NCI-H446 (cell line): ENCODE measurements at regions not wholly inside any gene's neighbourhood (a gene's known extent, or its start where the extent isn't known, plus 50 kb on each side); places are given as distances from the start of the nearest gene placed in this dataset.
A peak's percentile ranks its signal among the peaks of the same experiment; 100 is the strongest.
"Not testable (repeated sequence)": the region's sequence is repeated elsewhere in the genome, so short reads cannot be mapped to it uniquely, and the experiment has no call there.

Experiments
- DNase-seq, 2 experiments: peaks; one replicate each; lab custom pipeline; 2025; lab: John Stamatoyannopoulos, UW

DNA sequence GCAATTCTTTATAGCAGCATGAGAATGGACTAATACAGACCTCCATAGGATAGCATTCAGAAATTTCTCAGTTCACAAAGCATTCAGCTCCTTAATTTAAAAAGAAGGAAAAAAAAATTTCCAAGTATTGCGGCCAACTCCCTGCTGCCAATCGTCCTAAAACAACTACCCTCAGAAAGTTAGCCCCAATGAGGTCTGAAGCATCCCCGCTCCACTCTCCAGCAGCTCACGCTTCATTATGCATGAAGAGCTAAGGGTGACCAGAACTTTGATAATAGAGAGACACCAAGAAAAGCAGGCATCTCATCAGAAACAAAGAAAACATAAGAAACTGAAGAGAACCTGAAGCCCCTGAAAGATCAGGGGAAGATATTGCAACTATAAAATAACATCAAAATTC, 172.8 kb upstream of the NUDT4 start:
- DNase-seq: no peak

DNA sequence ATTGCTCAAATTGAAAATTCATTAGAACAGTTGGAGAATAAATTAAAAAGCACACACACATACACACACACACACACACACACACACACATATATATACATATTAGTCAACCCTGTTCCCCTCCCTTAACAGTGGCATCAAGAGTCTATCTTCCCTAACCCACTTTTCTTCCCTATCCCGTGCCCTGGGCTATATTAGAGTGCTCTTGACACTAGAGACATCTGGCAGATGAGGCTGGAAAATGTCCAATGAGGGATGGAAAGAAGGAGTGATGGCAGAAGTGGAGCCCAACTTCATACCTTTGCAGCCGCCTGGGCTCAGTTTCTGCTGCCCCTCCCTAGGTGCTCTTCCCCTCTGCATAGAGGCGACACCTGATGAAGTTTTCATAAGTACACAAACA, 172.4 kb upstream of the NUDT4 start:
- no peak for DNase-seq

DNA sequence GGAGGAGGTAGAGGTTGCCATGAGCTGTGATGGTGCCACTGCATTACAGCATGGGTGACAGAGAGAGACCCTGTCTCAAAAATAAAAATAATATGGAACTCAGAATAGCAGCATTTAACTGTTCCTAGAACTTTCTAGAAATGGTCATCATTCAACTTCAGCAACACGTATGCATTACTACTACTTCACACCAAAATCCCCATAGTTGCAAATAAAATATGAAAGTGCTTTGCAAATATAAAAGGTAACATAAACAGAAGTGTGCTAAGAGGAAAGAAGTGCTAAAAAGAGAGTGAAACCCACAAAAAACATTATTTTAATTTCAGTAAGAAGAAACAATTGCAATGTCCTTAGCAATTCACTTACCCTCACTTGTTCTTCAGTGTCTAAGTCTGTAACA, 169.7 kb upstream of the NUDT4 start:
- no peak for DNase-seq

DNA sequence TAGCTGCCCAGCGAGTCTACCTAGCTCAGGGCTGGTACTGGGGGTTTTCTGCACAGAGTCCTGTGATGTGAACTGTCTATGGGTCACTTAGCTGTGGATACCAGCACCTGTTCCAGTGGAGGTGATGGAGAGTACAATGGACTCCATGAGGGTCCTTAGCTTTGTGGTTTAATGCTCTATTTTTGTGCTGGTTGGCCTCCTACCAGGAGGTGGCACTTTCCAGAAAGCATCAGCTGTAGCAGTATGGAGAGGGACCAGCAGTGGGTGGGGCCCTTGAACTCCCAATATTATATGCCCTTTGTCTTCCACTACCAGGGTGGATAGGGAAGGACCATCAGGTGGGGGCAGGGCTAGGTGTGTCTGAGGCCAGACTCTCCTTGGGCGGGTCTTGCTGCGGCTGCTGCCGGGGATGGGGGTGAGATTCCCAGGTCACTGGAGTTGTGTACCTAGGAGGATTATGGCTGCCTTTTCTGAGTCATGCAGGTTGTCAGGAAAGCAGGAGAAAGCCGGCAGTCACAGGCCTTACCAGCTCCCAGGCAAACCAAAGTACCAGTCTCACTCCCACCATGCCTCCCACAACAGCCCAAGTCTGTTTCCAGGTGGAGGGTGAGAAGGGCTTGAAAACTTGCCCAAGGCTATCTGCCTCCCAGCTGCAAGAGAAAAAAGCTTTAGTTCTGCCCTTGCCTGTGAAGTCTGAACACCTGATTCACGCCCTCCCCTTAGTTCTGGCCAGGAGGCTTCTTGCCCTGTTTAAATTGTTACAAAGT, 163.0 kb upstream of the NUDT4 start:
- no peak for DNase-seq

DNA sequence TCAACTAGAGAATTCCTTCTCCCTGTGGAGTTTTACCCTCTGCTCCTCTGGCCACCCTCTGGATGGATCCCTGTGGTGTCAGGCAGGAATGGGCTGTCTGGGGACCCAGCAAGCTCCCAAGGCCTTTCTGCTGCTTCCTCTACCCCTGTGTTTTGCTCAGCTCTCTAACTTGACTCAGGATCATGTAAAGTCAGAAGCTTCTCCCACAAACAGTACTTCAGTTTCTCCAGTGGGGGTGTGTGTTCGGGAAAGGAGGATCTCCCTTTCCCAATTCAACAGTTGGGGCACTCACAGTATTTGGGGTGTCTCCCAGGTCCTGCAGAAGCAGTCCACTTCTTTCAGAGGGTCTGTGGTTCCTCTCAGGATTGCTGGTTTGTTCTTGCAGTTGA, 162.4 kb upstream of the NUDT4 start:
- DNase-seq: no peak

DNA sequence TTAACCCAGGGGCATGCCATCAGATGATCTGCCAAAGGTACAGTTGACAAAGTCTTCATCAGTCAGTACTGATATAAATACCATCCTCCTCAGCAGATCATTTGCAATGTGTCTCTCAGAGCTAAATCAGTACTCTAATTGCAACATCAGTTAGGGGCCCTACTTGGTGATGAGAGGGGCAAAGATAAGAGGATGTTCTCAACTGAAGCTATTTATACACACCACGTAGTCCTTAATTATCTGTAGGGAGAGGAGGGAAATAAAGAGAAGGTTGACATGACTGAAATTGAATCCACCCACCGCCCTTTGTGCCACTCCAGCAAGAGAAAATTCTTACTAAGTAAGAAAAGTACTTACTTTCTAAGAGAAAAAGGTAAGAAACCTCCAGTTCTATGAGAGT, 157.8 kb upstream of the NUDT4 start:
- no peak for DNase-seq

DNA sequence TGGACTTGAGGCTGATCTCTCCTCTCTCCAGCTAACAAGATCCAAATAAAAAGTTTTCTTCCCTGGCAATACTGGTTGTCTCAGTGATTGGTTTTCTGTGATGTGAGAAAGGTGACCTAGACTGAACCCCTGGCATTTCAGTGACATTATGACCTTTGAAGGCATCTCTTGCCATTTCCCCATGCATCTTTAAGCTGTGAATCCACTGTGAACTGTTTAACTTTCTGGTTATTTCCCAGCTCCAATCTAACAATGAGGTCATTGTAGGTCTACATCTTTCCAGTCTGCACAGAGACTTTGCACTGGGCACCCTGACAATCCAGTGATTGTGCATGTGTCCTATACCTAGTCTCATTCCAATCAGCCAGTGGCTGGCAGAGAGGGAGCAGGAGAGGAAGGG, 155.9 kb upstream of the NUDT4 start:
- no peak for DNase-seq

DNA sequence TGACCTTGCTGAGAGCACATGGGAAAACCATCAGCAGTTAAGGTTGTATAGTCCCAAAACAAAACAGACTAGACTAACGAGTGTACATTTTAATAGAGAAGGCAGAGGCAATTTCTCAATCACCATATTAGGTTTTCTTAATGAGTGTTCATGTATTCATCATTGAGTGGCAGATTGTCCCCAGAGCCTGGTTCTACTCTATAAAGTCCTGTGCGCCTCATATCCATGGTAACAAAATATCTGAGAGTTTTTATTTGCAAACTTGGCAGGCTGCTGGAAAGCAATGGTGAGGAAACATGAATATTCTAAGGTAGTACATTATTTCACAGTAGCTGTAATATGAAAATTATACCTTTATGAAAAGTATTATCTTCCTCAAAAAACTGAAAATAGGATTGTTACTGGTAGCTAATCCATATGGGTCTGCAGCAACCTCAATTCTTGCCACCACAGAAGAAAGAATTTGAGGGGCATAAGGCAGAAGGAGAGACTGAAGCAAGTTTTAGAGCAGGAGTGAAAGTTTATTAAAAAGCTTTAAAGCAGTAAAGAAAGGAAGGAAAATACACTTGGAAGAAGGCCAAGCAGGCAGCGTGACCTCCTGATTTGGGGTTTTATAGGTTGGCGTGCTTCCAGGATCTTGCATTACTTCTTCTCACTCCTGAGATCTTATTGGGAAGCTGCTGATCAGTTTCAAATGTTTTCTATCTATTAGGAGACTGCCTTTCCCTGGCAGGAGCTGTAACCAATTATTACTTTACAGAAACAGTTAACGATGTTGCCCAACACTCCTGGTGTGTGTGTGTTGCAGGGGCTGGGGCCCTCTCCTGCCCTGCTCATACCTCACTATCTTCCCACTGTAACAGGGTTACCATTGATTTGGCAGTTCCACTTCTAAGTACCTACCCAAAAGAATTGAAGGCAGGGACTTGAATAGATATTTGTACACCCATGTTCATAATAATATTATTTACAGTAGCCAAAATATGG, 154.0 kb upstream of the NUDT4 start:
- DNase-seq: peak; percentile 19 to 53

DNA sequence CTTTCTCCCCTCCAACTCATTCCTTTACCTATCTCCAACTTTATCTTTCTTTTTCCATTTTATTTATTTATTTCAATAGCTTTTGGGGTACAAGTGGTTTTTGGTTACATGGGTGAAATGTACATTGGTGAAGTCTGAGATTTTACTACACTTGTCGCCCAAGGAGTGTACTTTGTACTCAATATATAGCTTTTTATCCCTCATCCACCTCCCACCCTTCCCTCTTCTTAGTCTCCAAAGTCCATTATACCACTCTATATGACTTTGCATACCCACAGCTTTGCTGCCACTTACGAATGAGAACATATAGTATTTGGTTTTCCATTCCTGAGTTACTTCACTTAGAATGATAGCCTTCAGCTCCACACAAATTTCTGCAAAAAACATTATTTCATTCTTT, 152.6 kb upstream of the NUDT4 start:
- no peak for DNase-seq

DNA sequence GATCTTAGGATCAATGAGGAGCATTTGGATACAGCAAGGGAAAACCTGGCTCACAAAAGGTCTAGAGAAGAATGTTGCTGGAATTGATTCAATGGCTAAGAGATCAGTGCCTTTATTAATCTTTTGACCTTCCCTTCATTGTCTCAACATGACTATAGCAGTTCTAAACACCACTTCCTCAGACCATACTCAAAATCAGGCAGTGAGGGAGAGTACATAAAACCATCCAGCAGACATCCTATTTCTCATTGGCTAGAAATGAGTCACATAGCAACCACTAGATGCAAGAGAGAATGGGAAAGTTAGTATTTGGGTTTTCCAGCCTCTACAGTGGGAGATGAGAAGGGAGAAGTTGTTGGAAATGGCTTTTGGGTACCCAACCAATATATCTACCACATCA, 151.4 kb upstream of the NUDT4 start:
- DNase-seq: no peak

DNA sequence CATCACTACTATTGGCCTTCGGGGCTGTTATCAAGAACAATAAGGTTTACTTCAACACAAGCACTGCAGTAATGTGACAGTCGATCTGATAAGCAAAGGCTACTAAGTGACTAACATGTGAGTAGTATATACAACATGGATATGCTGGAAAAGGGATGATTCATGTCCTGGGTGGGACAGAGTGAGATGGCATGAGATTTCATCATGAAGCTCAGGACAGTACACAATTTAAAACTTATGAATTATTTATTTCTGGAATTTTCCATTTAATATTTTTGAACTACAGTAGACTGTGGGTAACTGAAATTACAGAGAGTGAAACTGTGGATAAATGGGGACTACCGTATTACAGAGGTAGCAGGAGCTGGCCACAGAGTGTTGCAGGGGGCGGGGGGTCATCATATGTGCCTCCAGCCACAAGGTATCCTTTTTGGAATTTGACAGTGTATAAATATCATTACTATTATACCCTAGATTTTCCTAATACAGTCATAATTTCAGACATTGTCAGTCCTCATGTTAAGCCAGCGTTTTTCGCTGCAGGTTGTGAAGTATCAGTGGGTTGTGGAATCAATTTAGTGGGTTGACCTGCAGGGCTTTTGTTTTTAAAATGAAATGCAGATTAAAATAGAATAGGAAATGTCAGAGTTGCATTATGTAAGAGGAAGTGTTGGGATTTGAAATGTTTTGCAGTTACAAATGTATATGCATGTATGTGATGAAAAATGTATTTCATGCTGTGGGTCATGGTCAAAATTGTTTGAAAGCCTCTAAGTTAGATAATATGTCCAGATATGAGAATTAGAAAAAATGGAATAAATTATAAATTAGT, 148.0 kb upstream of the NUDT4 start:
- no peak for DNase-seq

DNA sequence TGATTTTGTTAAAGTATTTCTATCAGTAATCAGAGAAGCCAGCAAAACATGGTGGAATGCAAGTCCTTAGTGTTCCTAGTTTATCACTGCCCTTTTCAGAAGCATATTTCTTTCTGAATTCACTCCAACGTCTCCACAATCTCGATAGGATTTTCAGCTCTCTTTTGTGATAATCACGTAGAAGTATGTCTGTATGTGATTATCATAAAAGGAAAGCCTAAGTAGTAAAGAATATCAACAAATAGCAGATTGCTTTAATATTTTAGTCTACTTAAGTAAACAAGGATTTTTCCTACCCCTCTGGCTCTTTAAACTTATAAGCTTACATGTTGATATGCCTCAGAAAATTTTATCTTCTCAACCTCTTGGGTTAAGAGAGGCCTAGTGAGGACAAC, 147.4 kb upstream of the NUDT4 start:
- DNase-seq: no peak

DNA sequence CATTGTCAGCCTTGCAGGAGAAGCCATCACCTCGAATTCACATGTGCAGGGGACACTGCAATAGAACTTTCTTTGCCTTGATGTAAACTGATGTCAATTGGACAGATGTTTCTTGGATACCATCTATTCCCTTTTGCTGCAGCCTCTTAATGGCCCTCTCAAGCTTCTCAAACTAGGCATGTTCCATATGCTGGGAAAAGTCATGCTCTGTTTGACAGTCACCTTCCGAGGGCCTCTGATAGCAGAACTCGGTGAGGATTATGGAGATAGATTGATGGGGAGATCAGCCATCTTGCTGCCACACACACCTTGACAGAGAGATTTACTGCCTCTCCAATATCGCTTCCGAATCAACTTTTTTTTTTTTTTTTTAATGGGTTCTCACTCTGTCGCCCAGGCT, 145.8 kb upstream of the NUDT4 start:
- no peak for DNase-seq

DNA sequence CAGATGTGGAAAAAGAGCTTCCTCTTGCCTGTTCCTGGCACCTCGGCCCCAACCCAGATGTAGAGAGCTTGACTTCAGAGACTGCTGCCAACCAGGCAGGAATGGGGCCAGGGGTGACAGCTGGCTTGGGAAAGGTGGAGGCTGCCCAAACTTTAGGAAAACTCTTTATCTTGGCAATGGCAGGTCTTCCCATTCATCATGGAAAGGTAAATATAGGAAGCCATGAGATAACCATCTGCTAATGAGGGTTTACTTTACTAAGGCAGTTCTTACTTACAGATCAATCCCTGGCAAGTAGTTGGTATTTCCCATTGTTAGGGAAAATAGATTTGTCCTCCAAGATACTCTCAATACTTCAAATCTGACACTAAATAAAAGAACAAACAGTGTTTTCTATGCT, 143.1 kb upstream of the NUDT4 start:
- DNase-seq: peak; percentile 82 to 92

DNA sequence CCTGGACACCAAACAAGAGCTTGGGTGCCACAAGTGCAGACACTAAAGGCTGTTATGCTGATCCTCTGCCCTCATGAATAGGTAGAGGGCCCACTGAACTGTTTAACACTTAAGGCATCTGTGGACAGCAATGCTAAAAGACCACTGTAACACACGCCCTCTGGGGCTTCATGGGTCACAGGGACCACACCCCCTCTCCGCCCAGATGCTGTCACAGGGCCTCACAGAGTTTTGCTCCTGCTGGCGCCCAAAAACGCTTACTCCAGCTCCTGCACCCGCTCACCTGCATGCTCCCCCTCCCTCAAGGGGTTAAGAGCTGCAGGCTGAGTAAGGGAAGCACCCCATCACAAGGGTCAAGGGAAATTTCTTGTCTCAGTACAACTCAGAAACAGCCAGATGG, 141.8 kb upstream of the NUDT4 start:
- no peak for DNase-seq

DNA sequence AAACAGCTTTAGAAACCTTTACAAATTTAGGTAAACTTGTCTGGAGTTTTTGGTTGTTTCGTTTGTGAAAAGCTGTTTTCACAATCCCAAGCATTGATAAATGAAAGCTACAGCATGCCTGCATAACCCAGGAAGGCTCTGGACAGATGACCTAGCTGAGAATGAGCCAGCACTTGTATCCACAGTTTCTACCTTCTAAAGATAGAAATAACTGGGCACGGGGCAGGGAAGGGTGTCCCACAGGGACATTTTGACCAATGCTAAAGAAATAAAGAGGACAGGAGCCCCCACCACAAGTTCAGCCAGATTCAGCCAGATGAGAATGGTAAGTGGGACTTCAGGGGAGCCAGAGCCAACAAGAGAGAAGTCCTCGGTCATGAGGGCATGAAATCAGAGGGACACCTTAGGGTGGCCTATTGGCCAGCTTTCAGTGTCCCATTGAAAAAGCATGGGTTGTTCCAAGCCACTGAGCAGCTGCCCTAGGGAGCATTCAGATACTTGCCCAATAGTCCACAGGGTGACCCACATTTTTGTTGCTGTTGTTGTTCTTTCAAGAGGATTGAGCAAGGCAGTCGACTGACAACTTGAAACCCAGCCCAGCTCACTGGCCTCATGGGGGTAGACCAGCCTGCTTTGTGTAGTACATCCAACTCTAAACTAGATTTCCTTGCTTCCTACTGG, 140.3 kb upstream of the NUDT4 start:
- DNase-seq: peak in 1 of 2 experiments; percentile 8

DNA sequence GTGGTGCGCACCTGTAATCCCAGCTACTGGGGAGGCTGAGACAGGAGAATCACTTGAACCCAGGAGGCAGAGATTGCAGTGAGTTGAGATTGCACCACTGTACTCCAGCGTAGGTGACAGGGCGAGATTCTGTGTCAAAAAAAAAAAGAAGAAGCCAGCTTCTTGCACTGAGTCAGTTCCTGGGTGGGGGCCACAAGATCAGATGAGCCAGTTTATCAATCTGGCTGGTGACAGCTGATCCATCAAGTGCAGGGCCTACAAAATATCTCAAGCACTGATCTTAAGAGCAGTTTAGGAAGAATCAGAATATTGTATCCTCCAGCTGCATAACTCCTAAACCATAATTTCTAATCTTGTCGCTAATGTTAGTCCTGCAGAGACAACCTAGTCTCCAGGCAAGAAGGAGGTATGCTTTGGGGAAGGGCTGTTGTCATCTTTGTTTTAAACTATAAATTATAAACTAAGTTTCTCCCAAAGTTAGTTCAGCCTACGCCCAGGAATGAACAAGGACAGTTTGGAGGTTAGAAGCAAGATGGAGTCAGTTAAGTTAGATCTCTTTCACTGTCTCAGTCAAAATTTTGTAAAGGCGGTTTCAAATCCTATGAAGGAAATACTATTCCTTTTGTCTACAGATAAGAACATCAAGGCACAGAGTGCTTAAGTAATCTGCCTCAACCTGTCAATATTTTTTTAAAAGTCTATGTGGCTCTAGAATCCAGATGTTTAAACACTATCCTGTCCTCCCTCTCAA, 139.0 kb upstream of the NUDT4 start:
- not testable (repeated sequence) for DNase-seq

DNA sequence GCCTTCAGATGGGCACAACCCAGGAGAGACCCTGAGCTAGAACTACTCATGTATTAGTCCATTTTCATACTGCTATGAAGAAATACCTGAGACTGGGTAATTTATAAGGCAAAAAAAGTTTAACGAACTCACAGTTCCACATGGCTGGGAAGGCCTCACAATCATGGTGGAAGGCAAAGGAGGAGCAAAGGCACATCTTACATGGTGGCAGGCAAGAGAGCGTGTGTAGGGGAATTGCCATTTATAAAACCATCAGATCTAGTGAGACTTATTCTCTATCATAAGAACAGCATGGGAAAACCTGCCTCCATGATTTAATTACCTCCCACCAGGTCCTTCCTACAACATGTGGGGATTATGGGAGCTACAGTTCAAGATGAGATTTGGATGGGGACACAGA, 137.9 kb upstream of the NUDT4 start:
- DNase-seq: not testable (repeated sequence)

DNA sequence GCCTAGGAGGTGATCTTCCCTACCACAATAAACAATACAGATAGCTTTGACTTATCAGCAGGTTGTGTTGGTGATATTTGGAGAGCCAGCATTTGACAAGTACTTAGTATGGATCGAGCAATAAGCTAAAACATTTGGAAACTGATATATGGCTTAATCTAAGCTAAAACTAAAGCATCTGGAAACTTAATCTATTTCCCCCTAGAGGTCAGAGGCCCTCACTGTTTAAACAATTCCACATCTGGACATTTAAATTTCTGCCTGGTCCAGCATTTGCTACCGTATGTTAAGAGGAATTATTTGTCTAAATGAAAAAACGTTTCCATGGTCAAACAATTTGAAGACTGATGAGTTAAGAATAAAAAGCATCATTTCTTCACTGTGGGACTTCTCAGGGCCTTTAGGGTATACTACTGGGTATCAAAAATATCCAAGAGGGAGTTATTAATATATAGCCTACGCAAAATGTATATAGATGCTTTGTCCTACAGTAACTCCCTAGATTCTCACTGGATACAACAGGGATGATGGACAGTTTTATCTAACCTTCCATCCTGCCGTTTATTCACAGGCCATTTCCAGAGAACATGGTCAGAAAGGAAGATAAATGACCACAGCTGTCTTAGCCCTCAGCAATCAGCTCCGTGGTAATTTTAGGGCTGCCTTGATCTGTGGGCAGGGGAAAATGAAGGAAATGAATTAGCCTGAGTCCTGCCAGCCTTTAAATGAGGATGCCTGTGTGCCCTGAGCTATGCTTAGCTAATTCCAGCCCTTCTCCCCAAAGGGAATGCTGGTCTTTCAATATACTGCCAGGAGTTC, 135.4 kb upstream of the NUDT4 start:
- no peak for DNase-seq

DNA sequence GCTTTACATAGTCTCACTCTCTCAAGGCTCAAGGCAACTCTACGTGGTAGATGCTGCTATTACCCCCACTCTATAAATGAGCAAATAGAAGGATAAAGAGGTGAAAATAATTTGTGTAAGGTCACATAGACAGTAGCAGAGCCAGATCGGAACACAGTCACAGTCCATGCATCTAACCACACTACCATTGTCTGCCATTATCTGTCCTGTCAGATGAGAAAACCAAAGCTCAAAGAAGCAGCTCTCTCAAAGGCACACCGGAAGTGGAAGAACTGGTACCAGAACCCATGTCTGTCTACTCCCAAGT, 134.4 kb upstream of the NUDT4 start:
- no peak for DNase-seq
